ENCODE measurements at regions not wholly inside any gene's neighbourhood (a gene's known extent, or its start where the extent isn't known, plus 50 kb on each side); places are given as distances from the start of the nearest gene placed in this dataset.

GRCh38 chr7:149689291-149689721, 84.1 kb downstream of the ZNF467 start:
- no peak for TF ChIP-seq CTCF (IDR thresholded peaks at IDR 0.05)
- no peak for TF ChIP-seq EZH2 (IDR thresholded peaks at IDR 0.05; ENCODE audit: borderline replicate concordance, insufficient read depth, low read depth, low read length, poor library complexity, severe bottlenecking)
